ENCODE measurements at regions not wholly inside any gene's neighbourhood (a gene's known extent, or its start where the extent isn't known, plus 50 kb on each side); places are given as distances from the start of the nearest gene placed in this dataset.

DNA sequence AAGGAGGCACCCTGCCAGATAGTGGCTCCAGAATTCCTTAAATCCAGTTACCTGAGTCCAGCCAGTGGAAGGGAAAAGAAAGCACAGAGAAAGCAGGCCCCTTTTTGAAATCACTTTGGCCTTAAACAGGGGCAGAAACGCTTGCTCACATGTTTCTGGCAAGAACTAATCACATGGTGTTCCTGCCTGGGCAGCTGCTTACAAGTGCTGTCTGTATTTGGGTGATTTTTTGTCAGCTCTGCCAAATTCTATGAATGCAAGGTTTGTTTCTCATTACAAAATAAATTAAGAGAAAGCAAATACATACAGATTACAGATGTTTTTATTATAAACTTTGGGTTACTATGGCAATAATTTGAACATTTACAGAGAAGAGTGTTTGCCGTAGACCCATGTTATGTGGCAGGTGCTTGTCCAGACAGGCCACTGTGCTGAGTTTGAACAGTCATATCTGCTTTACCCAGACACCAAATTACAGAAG lies 1237.8 kb downstream of the SLITRK5 start:
- peak; percentile 56 for DNase-seq

DNA sequence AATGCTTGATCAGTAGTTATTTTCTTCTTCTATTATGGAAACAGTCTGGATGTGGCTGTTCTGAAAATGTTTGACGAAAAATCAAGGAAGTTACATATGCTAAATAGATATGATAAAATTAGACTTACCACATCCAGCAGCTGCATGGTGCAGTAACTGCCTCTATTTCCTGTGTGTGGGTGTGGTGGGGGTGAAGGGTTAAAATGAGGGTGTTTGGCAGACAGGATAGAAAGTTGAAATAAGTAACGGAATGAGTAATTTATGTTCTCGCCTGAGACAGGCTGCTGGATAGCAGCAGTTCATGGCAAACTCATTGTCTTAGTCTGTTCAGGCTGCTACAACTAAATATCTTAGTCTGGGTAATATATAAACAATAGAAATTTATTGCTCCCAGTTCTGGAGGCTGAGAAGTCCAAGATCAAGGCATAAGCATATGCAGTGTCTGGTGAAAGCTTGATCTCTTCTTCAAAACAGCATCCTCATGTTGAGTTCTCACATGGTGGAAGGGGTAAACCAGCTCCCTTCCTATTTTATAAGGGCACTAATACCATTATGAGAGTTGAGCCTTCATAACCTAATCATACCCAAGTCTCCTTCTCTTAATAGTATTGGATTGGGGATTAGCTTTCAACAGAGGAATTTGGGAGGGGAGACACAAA lies 1248.9 kb downstream of the SLITRK5 start:
- no peak for DNase-seq

DNA sequence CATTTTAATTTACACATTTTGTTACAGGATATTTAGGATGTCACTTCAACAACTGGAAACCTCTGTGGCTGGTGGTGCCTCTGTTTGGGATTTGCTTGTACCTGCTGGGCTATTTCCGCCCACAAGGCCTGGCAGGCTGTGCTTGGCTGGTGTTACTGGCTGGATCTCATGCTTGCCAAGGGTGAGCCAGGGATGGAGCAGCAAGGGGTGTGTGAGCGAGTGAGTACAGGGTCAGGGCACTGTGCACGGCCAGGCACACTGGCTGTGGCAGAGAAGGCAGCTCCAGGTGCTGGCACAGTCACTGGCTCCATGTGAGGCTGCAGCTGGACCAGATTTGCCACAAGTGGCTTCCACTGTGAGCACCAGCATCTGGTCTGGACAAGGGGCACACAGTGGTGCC lies 1254.8 kb downstream of the SLITRK5 start:
- no peak for DNase-seq

DNA sequence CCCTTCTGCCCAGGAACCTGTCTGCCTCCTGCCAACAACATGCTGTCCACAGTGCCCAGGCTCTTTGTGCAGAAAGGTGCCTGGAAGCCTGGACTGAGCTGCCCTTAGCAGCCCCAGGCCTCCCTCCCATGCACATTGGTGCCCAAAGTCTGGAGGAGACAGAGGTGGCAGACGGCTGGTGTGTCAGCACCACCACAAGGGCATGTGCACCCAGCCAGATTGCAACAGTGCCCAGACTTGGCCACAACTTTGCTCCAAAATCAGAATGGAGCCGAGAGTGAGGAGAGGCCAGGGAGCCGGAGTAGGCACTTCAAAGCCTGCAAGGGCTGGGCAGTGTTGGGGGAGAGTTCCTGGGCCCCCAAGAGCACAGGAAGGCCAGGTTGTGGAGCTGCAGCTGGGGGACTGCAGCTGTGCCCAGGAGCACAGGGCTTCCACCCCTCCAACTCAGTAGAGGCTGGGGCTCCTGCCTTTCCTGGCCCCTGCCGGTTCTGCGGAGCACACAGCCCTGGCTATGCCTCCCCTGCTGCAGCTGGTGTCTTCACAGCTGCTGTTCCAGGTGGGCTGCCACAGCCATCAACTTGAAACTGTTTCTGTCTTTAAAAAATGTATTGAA lies 1255.8 kb downstream of the SLITRK5 start:
- DNase-seq, result no peak

DNA sequence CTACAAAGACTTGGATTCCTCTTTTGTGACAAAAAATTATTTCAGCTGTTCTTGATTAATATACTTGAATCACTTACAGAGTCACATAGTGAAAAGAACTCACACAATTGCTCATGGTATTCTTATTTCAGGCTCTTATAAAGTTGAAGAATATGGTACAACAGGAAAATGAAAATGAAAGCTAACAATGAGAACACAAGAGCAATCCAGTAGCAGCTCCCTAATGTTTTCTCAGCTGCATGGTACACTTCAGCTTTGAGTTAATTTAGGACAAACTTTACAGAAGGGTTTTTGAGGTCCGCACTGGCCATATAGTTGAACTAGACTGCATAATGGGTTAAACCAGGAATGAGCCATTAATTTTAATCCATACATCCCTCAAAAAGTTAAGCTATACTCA lies 1261.8 kb downstream of the SLITRK5 start:
- peak; percentile 16 for DNase-seq

DNA sequence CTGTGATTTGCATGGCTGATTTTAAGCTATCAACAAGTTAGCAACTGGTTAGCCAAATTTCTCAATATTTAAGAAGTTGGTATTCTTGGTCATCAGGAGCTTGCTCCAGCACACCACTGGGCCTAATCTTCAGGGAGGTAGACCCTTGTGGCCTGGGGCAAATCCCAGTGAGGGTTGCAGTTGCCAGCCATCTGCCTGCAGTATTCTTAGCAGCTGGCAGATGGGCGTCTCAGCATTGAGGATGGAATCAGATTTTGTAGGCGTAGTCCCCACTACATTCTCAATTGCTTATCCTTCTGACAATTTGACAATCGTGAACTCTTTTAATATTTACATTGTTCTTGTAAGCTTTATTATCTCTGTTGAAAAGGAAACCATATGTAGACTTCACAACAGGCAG lies 1266.2 kb downstream of the SLITRK5 start:
- no peak for DNase-seq

DNA sequence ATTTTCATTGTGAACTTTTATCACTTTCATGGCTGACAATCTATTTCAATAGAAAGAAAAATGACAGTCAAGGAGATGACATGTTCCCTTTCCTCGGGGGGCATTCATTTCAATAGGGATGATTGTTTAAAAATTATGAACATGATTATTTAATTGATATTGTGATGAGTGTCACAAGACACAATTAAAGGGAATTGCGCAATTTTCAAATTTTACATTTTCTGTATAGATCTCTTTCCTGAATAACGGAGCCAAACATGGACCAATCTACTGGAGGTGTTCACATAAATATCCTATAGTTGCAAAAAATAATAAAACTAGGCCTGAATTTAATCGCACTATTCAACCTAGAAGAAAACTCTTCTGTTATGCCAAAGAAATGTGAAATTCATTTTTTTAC lies 1274.6 kb downstream of the SLITRK5 start:
- no peak for DNase-seq

DNA sequence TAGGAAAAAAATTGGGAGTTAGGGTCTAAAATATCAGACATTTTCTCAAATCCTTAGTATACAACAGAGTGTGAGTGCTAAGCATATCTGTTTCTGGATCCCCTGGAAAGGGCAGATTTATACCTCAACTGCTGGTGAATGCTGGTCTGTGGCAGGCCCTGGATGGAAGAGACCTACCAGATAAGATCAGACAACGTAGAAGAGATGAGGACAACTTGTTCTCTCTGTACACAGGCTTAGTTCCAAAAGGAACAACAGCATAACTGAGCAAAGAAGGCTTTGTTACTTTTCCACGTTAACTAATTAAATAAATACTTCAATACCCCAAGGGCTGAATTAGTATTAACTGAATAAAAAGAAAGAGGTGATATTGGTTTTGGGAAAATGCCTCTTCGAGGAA lies 1277.3 kb downstream of the SLITRK5 start:
- DNase-seq, result no peak

DNA sequence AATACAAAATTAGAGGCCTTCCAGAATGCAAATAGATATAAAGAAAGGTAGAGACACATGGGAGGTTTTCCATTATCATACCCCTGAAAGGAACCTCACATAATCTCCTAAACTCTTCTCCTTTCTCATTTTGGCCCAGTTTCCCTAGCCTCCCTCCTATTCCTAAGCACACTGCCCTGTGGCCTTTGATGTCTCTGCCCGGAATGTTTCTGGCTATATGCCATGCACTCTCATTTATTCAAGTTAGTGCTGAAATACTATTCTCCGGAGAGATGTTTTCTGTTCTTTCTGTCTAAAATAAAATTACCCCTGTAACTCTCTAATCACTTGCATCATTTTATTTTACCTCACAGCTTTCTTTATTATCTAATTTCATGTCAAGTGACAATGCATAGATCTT lies 1287.7 kb downstream of the SLITRK5 start:
- DNase-seq, result no peak

DNA sequence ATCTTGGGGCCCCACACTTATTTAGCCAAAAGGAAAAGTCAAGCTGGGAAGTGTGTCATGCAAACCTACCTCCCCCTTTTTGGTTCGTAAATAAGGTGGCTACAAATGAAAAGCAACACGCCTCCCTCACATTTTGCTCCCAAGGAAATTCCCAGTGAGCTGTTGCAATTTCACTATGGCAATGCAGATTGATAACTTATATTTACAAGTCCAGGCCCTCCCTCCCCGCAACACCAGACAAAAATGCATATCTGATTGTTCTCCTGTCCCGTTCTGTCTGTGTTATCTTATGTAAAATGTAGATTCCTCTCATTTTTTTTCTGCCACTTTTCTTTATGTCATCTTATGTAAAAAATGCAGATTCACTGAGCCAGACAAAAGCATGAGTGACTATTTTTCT lies 1305.3 kb downstream of the SLITRK5 start:
- DNase-seq, result no peak

DNA sequence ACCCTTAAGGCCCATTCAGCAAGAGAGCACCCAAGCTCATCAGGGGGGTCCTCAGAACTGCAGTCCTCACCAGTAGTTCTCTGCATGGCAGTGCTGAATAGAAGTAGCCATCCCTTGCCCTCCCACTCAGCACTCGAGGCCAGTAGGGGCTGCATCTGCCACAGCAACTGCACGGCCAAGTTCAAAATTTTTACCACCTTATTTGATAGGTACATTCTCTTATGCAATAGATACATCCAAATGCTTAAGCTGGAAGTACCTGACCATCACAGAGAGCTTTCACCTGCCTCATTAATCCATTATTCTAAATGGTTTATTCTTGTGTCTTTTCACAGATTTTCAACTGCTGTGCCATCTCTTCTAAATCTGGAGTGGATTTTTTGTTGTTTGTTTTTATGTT lies 1307.4 kb downstream of the SLITRK5 start:
- no peak for DNase-seq

DNA sequence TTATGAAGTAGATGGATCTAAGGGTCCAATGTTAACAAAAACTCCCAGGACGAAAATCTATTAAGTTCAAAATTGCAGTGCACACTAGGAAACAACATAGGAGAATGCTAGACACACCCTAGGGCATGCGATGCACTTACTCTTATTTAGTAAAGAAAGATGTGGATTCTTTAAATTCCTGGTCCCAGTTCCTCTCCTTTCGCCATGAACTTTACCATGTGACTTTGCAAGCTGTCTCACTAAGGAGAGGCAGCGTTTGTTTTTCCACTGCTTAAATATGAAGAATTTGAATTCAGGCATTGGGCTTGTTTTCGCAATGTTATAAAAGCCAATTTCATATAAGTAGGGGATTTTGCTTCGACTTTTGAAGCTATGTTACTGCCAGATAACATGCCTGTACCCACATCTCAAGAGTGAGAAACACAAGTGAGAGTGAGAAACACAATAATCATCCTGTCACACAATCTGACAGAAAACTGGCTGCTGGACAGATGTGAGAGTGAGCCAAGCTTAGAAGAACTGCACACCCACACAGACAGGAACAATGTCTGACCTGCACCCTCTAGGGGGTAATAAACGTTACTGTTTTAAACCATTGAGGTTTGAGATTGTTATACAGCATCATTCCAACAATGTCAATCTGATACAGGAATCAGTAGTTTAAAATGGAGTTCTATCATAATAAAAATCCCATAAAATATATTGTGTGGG lies 1308.4 kb downstream of the SLITRK5 start:
- peak; percentile 16 for DNase-seq

DNA sequence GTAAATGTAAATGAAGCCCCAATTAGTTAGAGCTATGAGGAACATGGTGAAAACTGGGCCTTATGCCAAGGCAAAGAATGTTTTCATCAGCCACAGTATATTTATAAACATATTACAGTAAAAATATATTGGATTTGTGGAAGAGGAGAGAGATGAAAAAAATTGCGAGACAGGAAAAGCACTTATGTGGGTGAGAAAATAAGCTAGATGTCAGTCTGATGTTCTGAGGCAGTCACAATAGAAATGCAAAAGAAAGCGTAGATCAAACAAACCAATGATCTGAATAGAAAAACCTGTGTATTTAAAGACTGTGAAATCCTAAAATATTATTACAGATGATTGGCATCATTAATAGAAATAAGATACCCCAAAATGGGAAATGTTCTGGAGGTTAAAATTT lies 1332.5 kb downstream of the SLITRK5 start:
- no peak for DNase-seq

DNA sequence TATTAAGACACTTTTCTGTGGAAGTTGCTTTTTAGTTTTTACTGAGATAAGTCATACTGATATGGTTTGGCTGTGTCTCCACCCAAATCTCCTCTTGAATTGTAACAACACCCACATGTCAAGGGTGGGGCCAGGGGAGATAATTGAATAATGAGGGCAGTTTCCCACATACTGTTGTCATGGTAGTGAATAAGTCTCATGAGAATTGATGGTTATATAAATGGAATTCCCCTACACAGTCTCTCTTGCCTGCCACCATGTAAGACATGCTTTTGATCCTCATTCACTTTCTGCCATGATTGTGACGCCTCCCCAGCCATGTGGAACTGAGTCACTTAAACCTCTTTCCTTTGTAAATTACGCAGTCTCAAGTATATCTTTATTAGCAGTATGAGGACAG lies 1340.4 kb downstream of the SLITRK5 start:
- DNase-seq, result no peak

DNA sequence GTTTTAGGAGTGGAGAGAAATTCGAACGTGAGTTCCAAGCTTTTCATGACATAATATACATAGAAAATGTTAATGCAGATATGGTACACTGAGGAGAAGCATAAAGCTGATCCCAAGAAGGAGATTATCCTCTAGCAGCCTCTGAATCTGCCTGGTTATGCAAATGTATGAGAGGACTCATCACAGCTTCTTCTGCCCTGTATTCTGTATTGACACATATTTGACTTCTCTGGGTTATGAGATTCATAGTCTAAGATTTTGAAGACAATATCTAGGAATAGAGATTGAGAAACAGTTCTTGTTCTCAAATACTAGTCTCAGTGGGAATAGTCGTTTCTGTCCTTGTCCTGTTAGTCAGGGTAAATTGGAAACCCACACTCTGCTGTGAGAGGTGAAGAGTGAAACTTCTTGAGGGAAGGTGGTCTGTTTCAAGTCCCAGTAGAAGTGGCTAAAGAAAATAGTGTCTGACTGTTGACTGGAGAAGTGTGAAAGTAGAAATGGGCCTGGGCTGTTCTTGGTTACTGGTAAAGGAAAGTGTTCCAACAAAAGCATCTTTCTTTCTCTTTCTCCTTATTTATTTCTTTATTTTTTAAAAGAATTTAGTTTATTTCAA lies 1356.6 kb downstream of the SLITRK5 start:
- no peak for DNase-seq

DNA sequence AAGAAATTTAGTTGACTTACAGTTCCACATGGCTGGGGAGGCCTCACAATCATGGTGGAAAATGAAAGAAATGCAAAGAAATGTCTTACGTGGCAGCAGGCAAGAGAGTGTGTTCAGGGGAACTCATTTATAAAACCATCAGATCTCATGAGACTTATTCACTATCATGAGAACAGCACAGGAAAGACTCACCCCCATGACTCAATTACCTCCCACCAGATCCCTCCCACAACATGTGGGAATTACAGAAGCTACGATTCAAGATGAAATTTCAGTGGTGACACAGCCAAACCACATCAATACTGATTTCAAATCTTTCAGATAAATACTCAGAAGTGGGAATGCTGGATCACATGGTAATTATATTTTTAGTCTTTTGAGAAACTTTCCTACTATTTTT lies 1357.9 kb downstream of the SLITRK5 start:
- no peak for DNase-seq

DNA sequence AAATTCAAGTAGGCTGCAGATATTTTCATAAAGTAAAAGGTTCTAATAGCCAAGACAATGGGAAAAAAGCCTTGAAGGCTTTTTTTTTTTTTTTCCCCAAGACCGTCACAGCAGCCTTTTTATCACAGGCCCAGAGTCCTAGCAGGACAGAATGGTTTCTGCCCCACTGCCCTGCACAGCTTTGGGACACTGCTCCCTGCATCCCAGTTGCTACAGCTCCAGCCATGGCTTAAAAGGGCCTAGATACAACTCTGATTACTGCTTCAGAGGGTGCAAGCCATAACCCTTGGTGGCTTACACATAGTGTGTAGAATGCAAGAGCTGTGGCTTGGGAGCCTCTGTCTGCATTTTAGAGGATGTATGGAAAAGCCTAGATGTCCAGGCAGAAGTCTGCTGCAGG lies 1362.8 kb downstream of the SLITRK5 start:
- DNase-seq, result no peak

DNA sequence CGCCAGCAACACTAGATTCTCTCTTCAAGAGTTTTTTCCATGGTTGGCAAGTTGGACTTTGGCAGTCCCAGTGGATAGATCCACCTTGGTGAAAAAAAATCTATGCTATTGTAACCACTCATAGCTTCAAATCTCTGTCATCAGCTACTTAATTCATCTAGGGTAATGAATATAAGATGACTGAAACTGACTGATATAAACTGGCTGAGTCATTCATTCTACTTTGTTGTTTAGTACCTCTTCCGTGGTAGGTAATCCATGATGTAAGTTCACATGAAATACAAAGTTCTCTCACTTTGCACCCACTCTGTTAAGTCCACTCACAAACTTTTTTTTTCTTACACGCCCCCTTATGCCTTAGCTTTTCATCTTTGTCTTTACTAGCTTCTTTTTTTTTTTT lies 1381.5 kb downstream of the SLITRK5 start:
- DNase-seq, result no peak

DNA sequence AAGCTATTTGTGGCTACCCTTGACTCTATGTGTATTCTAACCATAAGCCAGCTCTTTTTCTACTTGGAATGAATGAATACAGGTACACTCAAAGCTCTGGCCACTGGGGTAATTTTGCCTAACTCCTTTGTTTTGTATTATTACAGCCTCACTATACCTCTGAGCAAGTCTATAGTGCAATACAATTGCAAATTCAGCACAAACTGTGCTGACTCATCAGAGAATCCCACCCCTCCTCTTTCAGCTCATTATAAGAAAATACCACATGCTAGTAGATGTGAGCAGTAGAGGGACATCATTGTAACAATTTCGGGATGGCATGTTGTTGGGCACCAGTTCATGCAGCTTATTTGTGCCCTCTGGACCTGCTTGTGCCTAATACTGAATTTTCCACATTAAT lies 1382.2 kb downstream of the SLITRK5 start:
- no peak for DNase-seq

DNA sequence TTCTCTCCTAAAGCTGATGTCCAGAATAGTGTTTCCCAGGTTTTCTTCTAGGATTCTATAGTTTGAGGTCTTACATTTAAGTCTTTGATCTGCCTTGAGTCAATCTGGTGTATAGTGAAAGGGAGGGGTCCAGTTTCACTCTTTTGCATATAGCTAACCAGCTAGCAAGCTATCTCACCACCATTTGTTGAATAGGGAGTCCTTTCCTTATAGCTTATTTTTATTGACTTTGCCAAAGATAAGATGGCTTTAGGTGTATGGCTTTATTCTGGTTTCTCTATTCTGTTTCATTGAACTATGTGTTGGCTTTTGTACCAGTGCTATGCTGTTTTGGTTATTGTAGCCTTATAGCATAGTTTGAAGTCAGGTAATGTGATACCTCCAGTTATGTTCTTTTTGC lies 1386.1 kb downstream of the SLITRK5 start:
- no peak for DNase-seq

DNA sequence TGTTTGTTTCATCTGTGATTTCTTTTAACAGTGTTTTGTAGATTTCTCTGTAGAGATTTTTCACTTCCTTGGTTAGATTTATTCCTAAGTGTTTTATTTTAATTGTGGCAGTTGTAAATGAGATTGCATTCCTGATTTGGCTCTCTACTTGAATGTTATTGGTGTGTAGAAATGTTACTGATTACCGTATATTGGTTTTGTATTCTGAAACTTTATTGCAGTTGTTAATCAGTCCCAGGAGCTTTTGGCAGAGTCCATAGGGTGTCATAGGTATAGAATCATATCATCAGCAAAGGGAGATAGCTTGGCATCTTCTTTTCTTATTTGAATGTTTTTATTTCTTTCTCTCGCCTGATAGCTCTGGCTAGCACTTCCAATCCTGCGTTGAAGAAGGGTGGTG lies 1386.7 kb downstream of the SLITRK5 start:
- DNase-seq, result no peak

DNA sequence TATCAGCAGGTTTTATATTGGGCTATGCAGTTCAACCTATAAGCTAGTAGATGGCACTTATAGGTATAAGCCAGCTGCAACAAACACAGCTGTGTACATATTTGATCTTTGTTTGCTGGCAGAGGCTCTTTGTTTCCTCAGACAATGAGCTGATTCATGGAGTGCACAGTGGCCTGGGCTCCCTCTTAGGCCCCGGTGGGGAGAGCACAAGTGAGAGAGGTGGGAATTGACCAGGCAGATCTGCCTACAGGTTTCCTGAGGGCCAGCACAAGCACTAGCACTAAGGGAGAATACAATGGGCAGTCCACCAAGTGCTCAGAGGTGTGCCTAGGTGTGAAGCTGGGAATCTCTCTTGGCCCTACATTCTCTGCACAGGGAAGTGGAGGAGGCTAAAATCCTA lies 1390.7 kb downstream of the SLITRK5 start:
- DNase-seq, result peak; percentile 91

DNA sequence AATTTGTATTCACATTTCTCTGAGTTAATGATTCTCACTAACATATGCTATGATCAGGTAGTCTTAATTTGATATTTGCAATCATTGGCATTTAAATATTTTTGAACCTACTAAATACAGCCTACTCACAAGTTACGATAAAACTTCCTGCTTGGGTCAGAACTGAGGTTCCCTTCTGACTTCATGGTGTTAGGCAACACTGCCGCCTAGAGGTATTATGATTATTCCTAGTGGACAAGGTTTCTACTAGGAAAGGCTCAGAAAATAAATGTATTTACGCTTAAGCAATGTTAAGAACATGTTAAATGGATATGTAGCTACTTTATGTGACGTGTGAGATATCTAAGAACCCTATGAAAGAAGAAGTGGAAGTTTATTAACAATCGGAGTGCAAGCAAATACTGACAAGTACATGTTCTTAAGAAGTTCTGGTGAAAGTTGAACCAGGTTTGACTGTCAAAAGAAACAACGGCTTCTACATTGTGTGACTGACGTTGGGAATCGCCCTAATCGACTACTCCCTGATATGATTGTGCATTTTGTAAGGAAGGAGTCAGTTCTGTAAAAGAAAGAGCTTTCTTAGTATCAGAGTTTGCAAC lies 1395.8 kb downstream of the SLITRK5 start:
- DNase-seq, result peak; percentile 63

DNA sequence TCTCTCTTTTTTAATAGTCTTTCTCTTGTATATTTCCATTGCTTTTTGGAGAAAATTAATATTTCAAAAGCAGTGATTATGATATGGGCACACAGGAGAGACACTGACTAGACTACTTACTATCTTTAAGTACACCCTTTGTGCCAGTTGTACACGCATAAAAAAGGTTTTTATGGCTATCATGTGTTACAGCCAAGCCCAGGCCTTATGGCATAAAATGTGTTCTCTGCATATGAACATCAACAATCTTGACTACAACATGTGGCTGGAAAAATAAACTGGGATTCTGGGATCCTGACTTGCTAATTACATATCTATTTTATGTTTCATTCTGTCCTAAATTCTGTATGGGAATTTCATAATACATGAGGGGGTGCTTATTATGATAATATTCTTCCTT lies 1401.8 kb downstream of the SLITRK5 start:
- no peak for DNase-seq

Data from DMS53 (cell line).